HCT116 (cell line): ENCODE measurements at regions not wholly inside any gene's neighbourhood (a gene's known extent, or its start where the extent isn't known, plus 50 kb on each side); places are given as distances from the start of the nearest gene placed in this dataset.

Experiments
- ATAC-seq: fragments of 200-7000 bp; cut with Tn5 transposase; 2 replicates; pipeline ENCODE4 v1.9.1; 2020; ENCODE audit warnings: mild to moderate bottlenecking, moderate library complexity
- BruUV-seq: library from RNA; stranded (reverse); fragments of 400-500 nt; replicated peaks from 2 replicates; lab custom pipeline; 2021; lab: Mats Ljungman, UMichigan
- CTCF ChIA-PET: fragments of 300-600 bp; sonication (Branson Sonifier 250); formaldehyde crosslinking; loops from one replicate; lab custom pipeline; 2021; ENCODE audit warnings: antibody characterized with exemption; lab: Charles Lee
- POLR2A ChIA-PET: fragments of 300-600, 350-600 bp; sonication (Branson Sonifier 250); formaldehyde crosslinking; loops from one replicate; lab custom pipeline; 2021; ENCODE audit warnings: antibody characterized with exemption; lab: Charles Lee
- RAD21 ChIA-PET, 2 experiments: fragments of 300-600 bp; sonication (Branson Sonifier 250); formaldehyde crosslinking; loops; one replicate each; lab custom pipeline; 2023; ENCODE audit warnings: low total read pairs in 2 of 2; ENCODE audit not compliant: uncharacterized antibody in 2 of 2, unreplicated experiment in 2 of 2, low non-redundant PET in 1 of 2; lab: Charles Lee
- DNase-seq: peaks from one replicate; pipeline ENCODE4 v3.0.0-alpha.2; 2010; ENCODE audit warnings: low read depth, low spot score
- H2AFZ ChIP-seq: fragments of 200-600 bp; shearing (Covaris generic), sonication (generic); 2 replicates; pipeline ENCODE4 v1.6.1; 2017; ENCODE audit warnings: low read depth, mixed run types, mixed read lengths, antibody characterized with exemption, low read length; ENCODE audit not compliant: poor library complexity, severe bottlenecking
- H3K27ac ChIP-seq: 2 replicates; pipeline ENCODE4 v1.5.1; 2012; ENCODE audit warnings: low read depth, low read length
- H3K27me3 ChIP-seq: fragments of 200-600 bp; sonication (generic); 2 replicates; pipeline ENCODE4 v1.6.1; 2016; ENCODE audit warnings: mixed run types, low read length, mixed read lengths; ENCODE audit not compliant: insufficient read depth
- H3K36me3 ChIP-seq, 2 experiments: fragments of 200-500 bp in 1 of 2; fragments of 200-600 bp in 1 of 2; sonication (Bioruptor generic) in 1 of 2; sonication (generic) in 1 of 2; 2 replicates each; pipeline versions ENCODE4 v1.5.1 to v1.6.1; 2014 to 2016; ENCODE audit warnings: low read length in 2 of 2, inconsistent platforms in 1 of 2, mixed read lengths in 1 of 2, mixed run types in 1 of 2; ENCODE audit not compliant: insufficient read depth in 2 of 2, control insufficient read depth in 1 of 2
- H3K4me1 ChIP-seq, 2 experiments: fragments of 200-600 bp in 1 of 2; sonication (generic) in 1 of 2; 2 replicates each; pipeline versions ENCODE4 v1.5.1 to v1.6.1; 2012 to 2017; ENCODE audit warnings: low read length in 2 of 2, inconsistent platforms in 1 of 2, mild to moderate bottlenecking in 1 of 2, mixed read lengths in 1 of 2, mixed run types in 1 of 2, moderate library complexity in 1 of 2; ENCODE audit not compliant: insufficient read depth in 2 of 2, control insufficient read depth in 1 of 2
- H3K4me2 ChIP-seq: fragments of 200-600 bp; sonication (generic); 2 replicates; pipeline ENCODE4 v1.6.1; 2017; ENCODE audit warnings: mixed run types, low read length, mixed read lengths
- H3K4me3 ChIP-seq, 2 experiments: fragments of 200-600 bp in 1 of 2; sonication (generic) in 1 of 2; replicated peaks in 1 of 2; 2 replicates each; pipeline ENCODE4 v1.5.1; 2011 to 2016; ENCODE audit warnings: low read length in 2 of 2, control low read depth in 1 of 2, low read depth in 1 of 2, mild to moderate bottlenecking in 1 of 2, mixed read lengths in 1 of 2, mixed run types in 1 of 2
- H3K79me2 ChIP-seq: fragments of 200-600 bp; sonication (generic); 2 replicates; pipeline ENCODE4 v1.6.1; 2017; ENCODE audit warnings: mild to moderate bottlenecking, mixed run types, low read length, moderate library complexity, mixed read lengths; ENCODE audit not compliant: insufficient read depth
- H3K9ac ChIP-seq: fragments of 200-600 bp; sonication (generic); 2 replicates; pipeline ENCODE4 v1.6.1; 2016; ENCODE audit warnings: low read length, mixed read lengths
- H3K9me2 ChIP-seq: fragments of 200-600 bp; sonication (generic), shearing (Covaris generic); 2 replicates; pipeline ENCODE4 v1.6.1; 2017; ENCODE audit warnings: mixed run types, mild to moderate bottlenecking, moderate library complexity; ENCODE audit not compliant: insufficient read depth
- H3K9me3 ChIP-seq, 2 experiments: fragments of 200-500 bp in 1 of 2; fragments of 200-600 bp in 1 of 2; sonication (Bioruptor generic) in 1 of 2; sonication (generic) in 1 of 2; 2 replicates each; pipeline ENCODE4 v1.6.1; 2014 to 2017; ENCODE audit warnings: low read length in 2 of 2, mixed read lengths in 2 of 2, inconsistent platforms in 1 of 2, low read depth in 1 of 2, mild to moderate bottlenecking in 1 of 2, mixed run types in 1 of 2, moderate library complexity in 1 of 2; ENCODE audit not compliant: control insufficient read depth in 1 of 2, insufficient read depth in 1 of 2
- H4K20me1 ChIP-seq: fragments of 200-600 bp; sonication (generic), shearing (Covaris generic); 2 replicates; pipeline ENCODE4 v1.6.1; 2017; ENCODE audit warnings: mixed run types, mild to moderate bottlenecking, moderate library complexity; ENCODE audit not compliant: insufficient read depth
- CBX3 ChIP-seq: IDR thresholded peaks from 2 replicates; pipeline ENCODE4 v1.6.1; 2012; ENCODE audit warnings: low read depth
- EGR1 ChIP-seq: IDR thresholded peaks from 2 replicates; pipeline ENCODE4 v1.6.1; 2012; ENCODE audit warnings: low read depth
- ELF1 ChIP-seq: IDR thresholded peaks from 2 replicates; pipeline ENCODE4 v1.6.1; 2012; ENCODE audit warnings: low read depth, borderline replicate concordance
- EZH2phosphoT487 ChIP-seq: fragments of 200-600 bp; IDR thresholded peaks from 2 replicates; pipeline ENCODE4 v1.6.1; 2018; ENCODE audit warnings: antibody characterized with exemption, borderline replicate concordance
- FOSL1 ChIP-seq: IDR thresholded peaks from 2 replicates; pipeline ENCODE4 v1.6.1; 2012; ENCODE audit warnings: low read depth
- POLR2A ChIP-seq: IDR thresholded peaks from 2 replicates; pipeline ENCODE4 v1.7.0; 2011; ENCODE audit warnings: borderline replicate concordance; ENCODE audit not compliant: insufficient read depth, insufficient read length; ENCODE audit errors: extremely low read depth
- RAD21 ChIP-seq: IDR thresholded peaks from 2 replicates; pipeline ENCODE4 v1.6.1; 2012; ENCODE audit warnings: low read depth, mild to moderate bottlenecking
- REST ChIP-seq: IDR thresholded peaks from 2 replicates; pipeline ENCODE4 v1.6.1; 2012; ENCODE audit warnings: low read depth
- SIN3A ChIP-seq: IDR thresholded peaks from 2 replicates; pipeline ENCODE4 v1.6.1; 2012; ENCODE audit warnings: low read depth
- SP1 ChIP-seq: IDR thresholded peaks from 2 replicates; pipeline ENCODE4 v1.6.1; 2012; ENCODE audit warnings: low read depth
- TCF7L2 ChIP-seq: IDR thresholded peaks from 2 replicates; pipeline ENCODE4 v1.7.0; 2011; ENCODE audit warnings: borderline replicate concordance, inconsistent platforms; ENCODE audit not compliant: insufficient read depth, insufficient read length; ENCODE audit errors: extremely low read depth
- YY1 ChIP-seq: IDR thresholded peaks from 2 replicates; pipeline ENCODE4 v1.6.1; 2011; ENCODE audit warnings: low read length, low read depth, moderate library complexity, mild to moderate bottlenecking; ENCODE audit not compliant: insufficient replicate concordance; ENCODE audit errors: extremely low read depth
- ZBTB33 ChIP-seq: IDR thresholded peaks from 2 replicates; pipeline ENCODE4 v1.6.1; 2011; ENCODE audit warnings: mild to moderate bottlenecking, low read length, moderate library complexity; ENCODE audit not compliant: insufficient replicate concordance; ENCODE audit errors: extremely low read depth
- ZFX ChIP-seq: fragments of 450-650 bp; IDR thresholded peaks from 2 replicates; pipeline ENCODE4 v1.6.1; 2017
- ZNF274 ChIP-seq: fragments of 200-500 bp; sonication (Bioruptor generic); IDR thresholded peaks from 2 replicates; pipeline ENCODE4 v1.6.1; 2014; ENCODE audit warnings: mild to moderate bottlenecking, low read depth, low read length, inconsistent platforms
- intact Hi-C: fragments of 100-400 bp; cut with micrococcal nuclease; formaldehyde crosslinking; loops from 2 replicates; pipeline ENCODE4 v1.10.0; 2022

GRCh38 chr3:124223853-124224252, 231.9 kb upstream of the ROPN1 start (continued):
- TF ChIP-seq REST (no peak), RAD21 (no peak), SIN3A (no peak)

DNA sequence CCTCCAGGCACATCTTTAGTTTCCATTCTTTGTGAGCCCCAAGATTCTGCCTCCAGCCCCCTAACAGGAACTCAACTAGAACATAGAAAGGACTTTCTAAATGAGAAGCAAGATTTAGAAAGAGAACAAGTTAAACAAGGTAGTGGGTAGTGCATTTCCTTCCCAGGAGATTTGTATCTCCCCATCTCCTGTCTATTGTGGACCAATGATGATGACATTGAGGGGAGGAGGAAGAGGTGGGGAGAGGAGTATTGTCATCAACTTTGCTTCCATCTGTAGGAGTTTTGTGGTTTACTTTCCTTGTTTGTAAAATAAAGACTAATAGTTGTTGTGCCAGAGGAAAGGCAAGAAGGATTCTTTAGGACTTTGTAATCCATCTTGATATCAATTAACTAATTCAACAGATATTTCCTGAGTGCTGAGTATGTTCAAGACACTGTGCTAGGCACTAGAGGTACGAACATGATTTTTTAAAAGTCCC, 235.3 kb upstream of the ROPN1 start:
- Histone ChIP-seq H4K20me1 (no peaks in the 10 kb centered on the region), H3K9me3 (no peaks in the 10 kb centered on the region), H3K4me3 (no peak overlapping the region), H2AFZ (no peak overlapping the region), H3K36me3 (no peaks in the 10 kb centered on the region; a peak in 1 of 4 replicates), H3K9ac (no peak overlapping the region), H3K27ac (no peak overlapping the region), H3K4me2 (no peak overlapping the region), H3K4me1 (no peaks in the 10 kb centered on the region), H3K9me2 (no peaks in the 10 kb centered on the region), H3K27me3 (peaks cover 56% of the 10 kb centered on the region), H3K79me2 (no peaks in the 10 kb centered on the region)
- intact Hi-C loops: no loop called here
- no peak for TF ChIP-seq EZH2phosphoT487
- no peak for TF ChIP-seq CBX3
- no peak for TF ChIP-seq EGR1
- no peak for TF ChIP-seq TCF7L2
- no peak for TF ChIP-seq FOSL1
- no peak for TF ChIP-seq POLR2A
- no peak for TF ChIP-seq SP1
- no peak for TF ChIP-seq ELF1
- TF ChIP-seq ZFX: no peak
- no peak for TF ChIP-seq ZBTB33
- TF ChIP-seq ZNF274: no peak
- no peak for TF ChIP-seq YY1
- no TSS peak for BruUV-seq
- POLR2A ChIA-PET: no interaction called here
- RAD21 ChIA-PET: no interaction called here
- ATAC-seq (no peak), DNase-seq (no peak)
- CTCF ChIA-PET: no interaction called here
